ENCODE measurements at regions not wholly inside any gene's neighbourhood (a gene's known extent, or its start where the extent isn't known, plus 50 kb on each side); places are given as distances from the start of the nearest gene placed in this dataset.

- no peak for TF ChIP-seq ZUFSP (CRISPR knock-in tag; IDR thresholded peaks at IDR 0.05; ENCODE audit: borderline replicate concordance)
- no peak for TF ChIP-seq BRF2 (CRISPR knock-in tag; IDR thresholded peaks at IDR 0.05)
- peak; percentile 85; the same call in 1 of the 2 replicates for TF ChIP-seq ZNF773 (CRISPR knock-in tag; IDR thresholded peaks at IDR 0.05; ENCODE audit: borderline replicate concordance)
- no peak for TF ChIP-seq ZNF615 (CRISPR knock-in tag; IDR thresholded peaks at IDR 0.05; ENCODE audit: borderline replicate concordance)
- no peak for TF ChIP-seq SP2 (CRISPR knock-in tag; IDR thresholded peaks at IDR 0.05)
- TF ChIP-seq ZNF841 (CRISPR knock-in tag; IDR thresholded peaks at IDR 0.05; ENCODE audit: borderline replicate concordance) = no peak
- peak; percentile 97 for TF ChIP-seq ZNF777 (CRISPR knock-in tag; IDR thresholded peaks at IDR 0.05)
- TF ChIP-seq ZNF605 (CRISPR knock-in tag; IDR thresholded peaks at IDR 0.05) = no peak
- peak; percentile 22 for TF ChIP-seq RBM39 (IDR thresholded peaks at IDR 0.05; ENCODE audit: low read depth, low read length, poor library complexity, severe bottlenecking)
- 0 out of 2 replicates have a peak, but pooled peaks have one; percentile 88 for TF ChIP-seq ZNF354B (CRISPR knock-in tag; IDR thresholded peaks at IDR 0.05)
- no peak for TF ChIP-seq NFAT5 (CRISPR knock-in tag; IDR thresholded peaks at IDR 0.05)
- TF ChIP-seq RARA (CRISPR knock-in tag; IDR thresholded peaks at IDR 0.05) = 0 out of 2 replicates have a peak, but pooled peaks have one; percentile 42
- TF ChIP-seq NONO (IDR thresholded peaks at IDR 0.05) = no peak
- TF ChIP-seq NONO (CRISPR knock-in tag; conservative IDR thresholded peaks at IDR 0.05) = 0 out of 2 replicates have a peak, but pooled peaks have one; percentile 61
- TF ChIP-seq HDAC6 (IDR thresholded peaks at IDR 0.05; ENCODE audit: low read depth, low read length) = no peak
- TF ChIP-seq AKAP8 (CRISPR knock-in tag; IDR thresholded peaks at IDR 0.05) = no peak
- peak; percentile 83 for TF ChIP-seq MAX (IDR thresholded peaks at IDR 0.05)
- no peak for TF ChIP-seq ZNF20 (CRISPR knock-in tag; IDR thresholded peaks at IDR 0.05)
- peak; percentile 36; the same call in 1 of the 2 replicates for TF ChIP-seq ZNF205 (CRISPR knock-in tag; IDR thresholded peaks at IDR 0.05)
- TF ChIP-seq ZNF790 (CRISPR knock-in tag; IDR thresholded peaks at IDR 0.05; ENCODE audit: borderline replicate concordance) = peak; percentile 58; the same call in 1 of the 2 replicates
- TF ChIP-seq NFKBIZ (CRISPR knock-in tag; IDR thresholded peaks at IDR 0.05) = no peak
Observed at GRCh38 chr14:34059925-34060650, 109.2 kb upstream of the EGLN3 start (continued).

All from HepG2 (cell line).